ENCODE measurements at regions not wholly inside any gene's neighbourhood (a gene's known extent, or its start where the extent isn't known, plus 50 kb on each side); places are given as distances from the start of the nearest gene placed in this dataset.

DNA sequence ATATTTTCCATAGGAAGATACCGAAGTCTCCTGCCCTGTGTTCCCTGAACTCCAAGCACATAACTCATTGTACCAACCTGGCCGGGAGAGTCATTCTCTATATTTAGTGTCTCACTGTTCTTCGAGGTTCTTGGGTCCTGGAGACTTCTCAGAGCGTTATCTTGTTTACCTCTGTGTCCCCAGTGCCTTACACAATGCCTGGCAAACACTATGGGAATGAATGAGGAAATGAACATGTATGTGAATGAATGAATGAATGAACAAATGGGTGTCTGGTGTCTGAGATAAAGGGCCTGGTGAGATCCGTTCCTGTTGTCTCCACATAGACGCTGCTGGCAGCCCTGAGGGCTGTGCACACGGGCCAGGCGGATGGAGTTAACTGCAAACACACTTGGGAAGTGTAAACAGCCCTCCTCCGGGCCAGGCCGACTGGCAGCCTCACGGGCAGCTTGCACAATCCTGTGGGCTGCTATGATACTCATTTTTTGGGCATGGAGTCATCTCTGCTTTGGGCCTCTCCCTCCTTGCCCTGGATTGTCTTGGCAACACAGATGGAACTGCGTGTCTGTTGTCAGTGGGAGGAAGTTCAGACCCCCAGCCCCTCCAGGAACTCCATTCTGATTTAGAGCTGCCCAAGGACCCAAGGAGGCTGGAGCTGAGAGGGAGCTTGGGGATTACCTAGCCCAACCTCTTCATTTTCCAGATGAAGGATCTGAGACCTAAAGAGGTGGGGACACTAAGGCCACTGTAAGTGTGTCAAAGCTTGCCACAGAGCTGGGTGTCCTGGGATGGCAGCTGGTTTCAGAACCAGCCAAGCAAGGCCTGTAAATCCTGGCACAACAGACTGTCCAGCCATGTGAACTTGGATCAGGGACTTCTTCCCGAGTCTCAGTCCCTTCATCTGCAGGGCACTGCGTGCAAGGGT, 124.4 kb downstream of the INHBB start (continued):
- TF ChIP-seq, protein P1, sequence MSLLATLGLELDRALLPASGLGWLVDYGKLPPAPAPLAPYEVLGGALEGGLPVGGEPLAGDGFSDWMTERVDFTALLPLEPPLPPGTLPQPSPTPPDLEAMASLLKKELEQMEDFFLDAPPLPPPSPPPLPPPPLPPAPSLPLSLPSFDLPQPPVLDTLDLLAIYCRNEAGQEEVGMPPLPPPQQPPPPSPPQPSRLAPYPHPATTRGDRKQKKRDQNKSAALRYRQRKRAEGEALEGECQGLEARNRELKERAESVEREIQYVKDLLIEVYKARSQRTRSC (CRISPR knock-in tag; IDR thresholded peaks at IDR 0.05; ENCODE audit: low read depth): 0 out of 2 replicates have a peak, but pooled peaks have one; percentile 67
- TF ChIP-seq TSC22D2 (CRISPR knock-in tag; IDR thresholded peaks at IDR 0.05; ENCODE audit: borderline replicate concordance): peak; percentile 20; the same call in 1 of the 2 replicates
- TF ChIP-seq PHF21A (CRISPR knock-in tag; IDR thresholded peaks at IDR 0.05): peak; percentile 88
- TF ChIP-seq, protein P2, sequence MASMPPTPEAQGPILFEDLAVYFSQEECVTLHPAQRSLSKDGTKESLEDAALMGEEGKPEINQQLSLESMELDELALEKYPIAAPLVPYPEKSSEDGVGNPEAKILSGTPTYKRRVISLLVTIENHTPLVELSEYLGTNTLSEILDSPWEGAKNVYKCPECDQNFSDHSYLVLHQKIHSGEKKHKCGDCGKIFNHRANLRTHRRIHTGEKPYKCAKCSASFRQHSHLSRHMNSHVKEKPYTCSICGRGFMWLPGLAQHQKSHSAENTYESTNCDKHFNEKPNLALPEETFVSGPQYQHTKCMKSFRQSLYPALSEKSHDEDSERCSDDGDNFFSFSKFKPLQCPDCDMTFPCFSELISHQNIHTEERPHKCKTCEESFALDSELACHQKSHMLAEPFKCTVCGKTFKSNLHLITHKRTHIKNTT (CRISPR knock-in tag; IDR thresholded peaks at IDR 0.05): no peak
- no peak for TF ChIP-seq ZNF709 (CRISPR knock-in tag; IDR thresholded peaks at IDR 0.05)
- TF ChIP-seq ZNF652 (CRISPR knock-in tag; IDR thresholded peaks at IDR 0.05; ENCODE audit: borderline replicate concordance, low read depth): peak; percentile 93
- TF ChIP-seq, protein P3, sequence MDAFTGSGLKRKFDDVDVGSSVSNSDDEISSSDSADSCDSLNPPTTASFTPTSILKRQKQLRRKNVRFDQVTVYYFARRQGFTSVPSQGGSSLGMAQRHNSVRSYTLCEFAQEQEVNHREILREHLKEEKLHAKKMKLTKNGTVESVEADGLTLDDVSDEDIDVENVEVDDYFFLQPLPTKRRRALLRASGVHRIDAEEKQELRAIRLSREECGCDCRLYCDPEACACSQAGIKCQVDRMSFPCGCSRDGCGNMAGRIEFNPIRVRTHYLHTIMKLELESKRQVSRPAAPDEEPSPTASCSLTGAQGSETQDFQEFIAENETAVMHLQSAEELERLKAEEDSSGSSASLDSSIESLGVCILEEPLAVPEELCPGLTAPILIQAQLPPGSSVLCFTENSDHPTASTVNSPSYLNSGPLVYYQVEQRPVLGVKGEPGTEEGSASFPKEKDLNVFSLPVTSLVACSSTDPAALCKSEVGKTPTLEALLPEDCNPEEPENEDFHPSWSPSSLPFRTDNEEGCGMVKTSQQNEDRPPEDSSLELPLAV (CRISPR knock-in tag; conservative IDR thresholded peaks at IDR 0.05; ENCODE audit: low read depth): no peak
- TF ChIP-seq, protein P4, sequence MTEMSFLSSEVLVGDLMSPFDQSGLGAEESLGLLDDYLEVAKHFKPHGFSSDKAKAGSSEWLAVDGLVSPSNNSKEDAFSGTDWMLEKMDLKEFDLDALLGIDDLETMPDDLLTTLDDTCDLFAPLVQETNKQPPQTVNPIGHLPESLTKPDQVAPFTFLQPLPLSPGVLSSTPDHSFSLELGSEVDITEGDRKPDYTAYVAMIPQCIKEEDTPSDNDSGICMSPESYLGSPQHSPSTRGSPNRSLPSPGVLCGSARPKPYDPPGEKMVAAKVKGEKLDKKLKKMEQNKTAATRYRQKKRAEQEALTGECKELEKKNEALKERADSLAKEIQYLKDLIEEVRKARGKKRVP (CRISPR knock-in tag; IDR thresholded peaks at IDR 0.05): peak in 1 of 2 experiments; percentile 73; a peak in 2 of 4 replicates
- TF ChIP-seq, protein P5, sequence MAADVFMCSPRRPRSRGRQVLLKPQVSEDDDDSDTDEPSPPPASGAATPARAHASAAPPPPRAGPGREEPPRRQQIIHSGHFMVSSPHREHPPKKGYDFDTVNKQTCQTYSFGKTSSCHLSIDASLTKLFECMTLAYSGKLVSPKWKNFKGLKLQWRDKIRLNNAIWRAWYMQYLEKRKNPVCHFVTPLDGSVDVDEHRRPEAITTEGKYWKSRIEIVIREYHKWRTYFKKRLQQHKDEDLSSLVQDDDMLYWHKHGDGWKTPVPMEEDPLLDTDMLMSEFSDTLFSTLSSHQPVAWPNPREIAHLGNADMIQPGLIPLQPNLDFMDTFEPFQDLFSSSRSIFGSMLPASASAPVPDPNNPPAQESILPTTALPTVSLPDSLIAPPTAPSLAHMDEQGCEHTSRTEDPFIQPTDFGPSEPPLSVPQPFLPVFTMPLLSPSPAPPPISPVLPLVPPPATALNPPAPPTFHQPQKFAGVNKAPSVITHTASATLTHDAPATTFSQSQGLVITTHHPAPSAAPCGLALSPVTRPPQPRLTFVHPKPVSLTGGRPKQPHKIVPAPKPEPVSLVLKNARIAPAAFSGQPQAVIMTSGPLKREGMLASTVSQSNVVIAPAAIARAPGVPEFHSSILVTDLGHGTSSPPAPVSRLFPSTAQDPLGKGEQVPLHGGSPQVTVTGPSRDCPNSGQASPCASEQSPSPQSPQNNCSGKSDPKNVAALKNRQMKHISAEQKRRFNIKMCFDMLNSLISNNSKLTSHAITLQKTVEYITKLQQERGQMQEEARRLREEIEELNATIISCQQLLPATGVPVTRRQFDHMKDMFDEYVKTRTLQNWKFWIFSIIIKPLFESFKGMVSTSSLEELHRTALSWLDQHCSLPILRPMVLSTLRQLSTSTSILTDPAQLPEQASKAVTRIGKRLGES (CRISPR knock-in tag; IDR thresholded peaks at IDR 0.05; ENCODE audit: borderline replicate concordance): peak; percentile 89
- peak; percentile 61; the same call in 1 of the 2 replicates for TF ChIP-seq ZBTB7B (CRISPR knock-in tag; IDR thresholded peaks at IDR 0.05)
- TF ChIP-seq DR1 (CRISPR knock-in tag; IDR thresholded peaks at IDR 0.05): peak; percentile 52; the same call in 1 of the 2 replicates
- peak; percentile 49; the same call in 1 of the 2 replicates for TF ChIP-seq TGIF2 (CRISPR knock-in tag; IDR thresholded peaks at IDR 0.05)
- no peak for TF ChIP-seq ZNF17 (CRISPR knock-in tag; IDR thresholded peaks at IDR 0.05)
- TF ChIP-seq POLR2G (IDR thresholded peaks at IDR 0.05; ENCODE audit: low read depth, low read length): peak; percentile 55
- TF ChIP-seq, protein P6, sequence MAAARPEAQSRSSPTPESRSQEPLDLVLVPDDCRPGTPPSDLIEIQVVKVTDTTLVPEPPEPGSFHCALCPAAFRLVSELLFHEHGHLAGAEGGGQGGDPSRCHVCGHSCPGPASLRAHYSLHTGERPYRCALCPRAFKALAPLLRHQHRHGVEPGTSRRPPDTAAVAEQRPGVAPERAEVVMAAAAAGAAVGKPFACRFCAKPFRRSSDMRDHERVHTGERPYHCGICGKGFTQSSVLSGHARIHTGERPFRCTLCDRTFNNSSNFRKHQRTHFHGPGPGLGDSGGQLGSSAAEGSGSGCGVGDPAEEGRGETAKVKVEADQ (CRISPR knock-in tag; IDR thresholded peaks at IDR 0.05; ENCODE audit: borderline replicate concordance): 0 out of 2 replicates have a peak, but pooled peaks have one; percentile 58
- no peak for TF ChIP-seq SPEN (CRISPR knock-in tag; IDR thresholded peaks at IDR 0.05; ENCODE audit: low read depth)
- TF ChIP-seq ZNF230 (CRISPR knock-in tag; IDR thresholded peaks at IDR 0.05): peak; percentile 95
- TF ChIP-seq, protein P7, sequence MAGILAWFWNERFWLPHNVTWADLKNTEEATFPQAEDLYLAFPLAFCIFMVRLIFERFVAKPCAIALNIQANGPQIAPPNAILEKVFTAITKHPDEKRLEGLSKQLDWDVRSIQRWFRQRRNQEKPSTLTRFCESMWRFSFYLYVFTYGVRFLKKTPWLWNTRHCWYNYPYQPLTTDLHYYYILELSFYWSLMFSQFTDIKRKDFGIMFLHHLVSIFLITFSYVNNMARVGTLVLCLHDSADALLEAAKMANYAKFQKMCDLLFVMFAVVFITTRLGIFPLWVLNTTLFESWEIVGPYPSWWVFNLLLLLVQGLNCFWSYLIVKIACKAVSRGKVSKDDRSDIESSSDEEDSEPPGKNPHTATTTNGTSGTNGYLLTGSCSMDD (CRISPR knock-in tag; IDR thresholded peaks at IDR 0.05): no peak
